ENCODE measurements at regions not wholly inside any gene's neighbourhood (a gene's known extent, or its start where the extent isn't known, plus 50 kb on each side); places are given as distances from the start of the nearest gene placed in this dataset.
"Not testable (repeated sequence)": the region's sequence is repeated elsewhere in the genome, so short reads cannot be mapped to it uniquely, and the experiment has no call there.

- BruUV-seq (replicated peaks); H3K27me3 ChIP-seq (ENCODE audit: control insufficient read depth in 1 of 2, insufficient read depth in 2 of 2, low read length in 2 of 2); H3K9ac ChIP-seq (ENCODE audit: insufficient read depth, low read depth, low read length); POLR2A ChIA-PET; H3K36me3 ChIP-seq (replicated peaks in 1 of 2; ENCODE audit: control insufficient read depth in 1 of 2, insufficient read depth in 2 of 2, low read length in 2 of 2); FAIRE-seq; intact Hi-C loops (cut with micrococcal nuclease; ENCODE audit: unreplicated experiment); H2AFZ ChIP-seq (ENCODE audit: low read length); ATAC-seq; DNase-seq (ENCODE audit: low spot score); H3K79me2 ChIP-seq (ENCODE audit: insufficient read depth, low read length); CTCF ChIA-PET (ENCODE audit: low intra/inter-chr PET ratio, low total read pairs); H3K4me3 ChIP-seq (replicated peaks in 1 of 3; ENCODE audit: insufficient read depth in 1 of 3, low read depth in 2 of 3, low read length in 3 of 3); in situ Hi-C loops (cut with HindIII; ENCODE audit: extremely low pct_ligation_motif_present, low pct_unique_long_range_greater_than_20kb); H3K4me1 ChIP-seq (ENCODE audit: insufficient read depth, low read length); H3K4me2 ChIP-seq (ENCODE audit: low read depth, low read length); H3K27ac ChIP-seq (ENCODE audit: extremely low read length, insufficient read depth, low read length); H4K20me1 ChIP-seq (ENCODE audit: insufficient read depth, low read length): not testable (repeated sequence)
- H3K9me3 ChIP-seq (ENCODE audit: low read length) = peaks cover 49% of the 10 kb centered on the region; the same call in 1 of the 2 replicates
Measured at GRCh38 chr6:86759953-86760352, 177.4 kb upstream of the HTR1E start.

- ATAC-seq = no peak
- DNase-seq (ENCODE audit: low spot score) = no peak
- Histone ChIP-seq H3K4me3 (replicated peaks in 1 of 3; ENCODE audit: insufficient read depth in 1 of 3, low read depth in 2 of 3, low read length in 3 of 3) (no peak overlapping the region), H3K9ac (ENCODE audit: insufficient read depth, low read depth, low read length) (no peak overlapping the region), H3K4me2 (ENCODE audit: low read depth, low read length) (no peak overlapping the region), H3K4me1 (ENCODE audit: insufficient read depth, low read length) (no peaks in the 10 kb centered on the region), H3K27me3 (ENCODE audit: control insufficient read depth in 1 of 2, insufficient read depth in 2 of 2, low read length in 2 of 2) (no peaks in the 10 kb centered on the region), H2AFZ (ENCODE audit: low read length) (no peak overlapping the region), H3K9me3 (ENCODE audit: low read length) (peaks cover 36% of the 10 kb centered on the region; the same call in 1 of the 2 replicates), H3K79me2 (ENCODE audit: insufficient read depth, low read length) (no peaks in the 10 kb centered on the region), H4K20me1 (ENCODE audit: insufficient read depth, low read length) (no peaks in the 10 kb centered on the region), H3K36me3 (replicated peaks in 1 of 2; ENCODE audit: control insufficient read depth in 1 of 2, insufficient read depth in 2 of 2, low read length in 2 of 2) (no peaks in the 10 kb centered on the region), H3K27ac (ENCODE audit: extremely low read length, insufficient read depth, low read length) (no peak overlapping the region)
- ChIA-PET CTCF (ENCODE audit: low intra/inter-chr PET ratio, low total read pairs) (no interaction called here), POLR2A (no interaction called here)
- intact Hi-C loops (cut with micrococcal nuclease; ENCODE audit: unreplicated experiment) (no loop called here), in situ Hi-C loops (cut with HindIII; ENCODE audit: extremely low pct_ligation_motif_present, low pct_unique_long_range_greater_than_20kb) (no loop called here)
- no TSS peak for BruUV-seq (replicated peaks)
- WGBS (ENCODE audit: low lambda C conversion rate) = 0% methylated on average over 1 of the region's 1 CpG
- FAIRE-seq = no peak
- no peak for TF ChIP-seq IRX3 (CRISPR knock-in tag; IDR thresholded peaks at IDR 0.05; ENCODE audit: borderline replicate concordance, low read depth)
- no peak for TF ChIP-seq AGO1 (IDR thresholded peaks at IDR 0.05; ENCODE audit: low read depth, low read length, poor library complexity, severe bottlenecking)
- no peak for TF ChIP-seq MIER2 (CRISPR knock-in tag; IDR thresholded peaks at IDR 0.05)
- TF ChIP-seq YEATS2 (CRISPR knock-in tag; IDR thresholded peaks at IDR 0.05; ENCODE audit: borderline replicate concordance) = no peak
- TF ChIP-seq BRCA1 (CRISPR knock-in tag; IDR thresholded peaks at IDR 0.05) = no peak
- TF ChIP-seq, protein P1, sequence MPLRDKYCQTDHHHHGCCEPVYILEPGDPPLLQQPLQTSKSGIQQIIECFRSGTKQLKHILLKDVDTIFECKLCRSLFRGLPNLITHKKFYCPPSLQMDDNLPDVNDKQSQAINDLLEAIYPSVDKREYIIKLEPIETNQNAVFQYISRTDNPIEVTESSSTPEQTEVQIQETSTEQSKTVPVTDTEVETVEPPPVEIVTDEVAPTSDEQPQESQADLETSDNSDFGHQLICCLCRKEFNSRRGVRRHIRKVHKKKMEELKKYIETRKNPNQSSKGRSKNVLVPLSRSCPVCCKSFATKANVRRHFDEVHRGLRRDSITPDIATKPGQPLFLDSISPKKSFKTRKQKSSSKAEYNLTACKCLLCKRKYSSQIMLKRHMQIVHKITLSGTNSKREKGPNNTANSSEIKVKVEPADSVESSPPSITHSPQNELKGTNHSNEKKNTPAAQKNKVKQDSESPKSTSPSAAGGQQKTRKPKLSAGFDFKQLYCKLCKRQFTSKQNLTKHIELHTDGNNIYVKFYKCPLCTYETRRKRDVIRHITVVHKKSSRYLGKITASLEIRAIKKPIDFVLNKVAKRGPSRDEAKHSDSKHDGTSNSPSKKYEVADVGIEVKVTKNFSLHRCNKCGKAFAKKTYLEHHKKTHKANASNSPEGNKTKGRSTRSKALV (CRISPR knock-in tag; IDR thresholded peaks at IDR 0.05) = no peak
- TF ChIP-seq ZNF232 (CRISPR knock-in tag; IDR thresholded peaks at IDR 0.05; ENCODE audit: borderline replicate concordance) = no peak
- no peak for TF ChIP-seq SYNCRIP (IDR thresholded peaks at IDR 0.05; ENCODE audit: insufficient read depth, low read depth, low read length)
- no peak for TF ChIP-seq ZNF576 (CRISPR knock-in tag; IDR thresholded peaks at IDR 0.05)
- TF ChIP-seq, protein P2, sequence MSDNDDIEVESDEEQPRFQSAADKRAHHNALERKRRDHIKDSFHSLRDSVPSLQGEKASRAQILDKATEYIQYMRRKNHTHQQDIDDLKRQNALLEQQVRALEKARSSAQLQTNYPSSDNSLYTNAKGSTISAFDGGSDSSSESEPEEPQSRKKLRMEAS (IDR thresholded peaks at IDR 0.05) = no peak
- no peak for TF ChIP-seq XBP1 (CRISPR knock-in tag; IDR thresholded peaks at IDR 0.05)
- TF ChIP-seq ZNF709 (CRISPR knock-in tag; IDR thresholded peaks at IDR 0.05) = no peak
- TF ChIP-seq HINFP (CRISPR knock-in tag; IDR thresholded peaks at IDR 0.05; ENCODE audit: low read depth) = no peak
- no peak for TF ChIP-seq ZNF619 (CRISPR knock-in tag; IDR thresholded peaks at IDR 0.05)
- TF ChIP-seq, protein P3, sequence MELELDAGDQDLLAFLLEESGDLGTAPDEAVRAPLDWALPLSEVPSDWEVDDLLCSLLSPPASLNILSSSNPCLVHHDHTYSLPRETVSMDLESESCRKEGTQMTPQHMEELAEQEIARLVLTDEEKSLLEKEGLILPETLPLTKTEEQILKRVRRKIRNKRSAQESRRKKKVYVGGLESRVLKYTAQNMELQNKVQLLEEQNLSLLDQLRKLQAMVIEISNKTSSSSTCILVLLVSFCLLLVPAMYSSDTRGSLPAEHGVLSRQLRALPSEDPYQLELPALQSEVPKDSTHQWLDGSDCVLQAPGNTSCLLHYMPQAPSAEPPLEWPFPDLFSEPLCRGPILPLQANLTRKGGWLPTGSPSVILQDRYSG (CRISPR knock-in tag; IDR thresholded peaks at IDR 0.05) = no peak
Measured at GRCh38 chr6:86756640-86757229, 180.6 kb upstream of the HTR1E start.
